Ovary (tissue), 7 donors: ENCODE measurements at regions not wholly inside any gene's neighbourhood (a gene's known extent, or its start where the extent isn't known, plus 50 kb on each side); places are given as distances from the start of the nearest gene placed in this dataset.
"Not testable (repeated sequence)": the region's sequence is repeated elsewhere in the genome, so short reads cannot be mapped to it uniquely, and the experiment has no call there.

ENCODE experiments used
- DNase-seq, 5 donors: peaks; one replicate each; pipeline ENCODE4 v3.0.0-alpha.2; 2019 to 2020
- H3K27ac ChIP-seq, 2 donors: fragments of 200-600 bp; one replicate each; pipeline versions ENCODE4 v1.5.1 to v1.8.0; 2019 to 2022
- H3K27me3 ChIP-seq: fragments of 200-600 bp; one replicate; pipeline ENCODE4 v1.8.0; 2022
- H3K36me3 ChIP-seq: fragments of 200-600 bp; sonication (generic); one replicate; pipeline ENCODE4 v1.5.1; 2019
- H3K4me1 ChIP-seq: one replicate; pipeline ENCODE4 v1.8.1; 2013; ENCODE audit warnings: mild to moderate bottlenecking, moderate library complexity; ENCODE audit not compliant: insufficient read depth
- H3K4me3 ChIP-seq: fragments of 200-600 bp; sonication (generic); one replicate; pipeline ENCODE4 v1.5.1; 2017
- H3K9me3 ChIP-seq, 2 donors: fragments of 200-600 bp in 1 of 2; sonication (generic) in 1 of 2; one replicate each; pipeline versions ENCODE4 v1.5.1 to v1.8.1; 2013 to 2019; ENCODE audit warnings: mild to moderate bottlenecking in 1 of 2, moderate library complexity in 1 of 2
- EP300 ChIP-seq: sonication (generic); formaldehyde crosslinking; IDR thresholded peaks from one replicate; pipeline ENCODE4 v1.6.1; 2017; ENCODE audit warnings: antibody characterized with exemption
- POLR2A ChIP-seq: fragments of 450-650 bp; IDR thresholded peaks from one replicate; pipeline ENCODE4 v1.6.1; 2017; ENCODE audit warnings: antibody characterized with exemption, mild to moderate bottlenecking, moderate library complexity
- WGBS, 3 donors: extraction: QIAGEN DNeasy Blood & Tissue Kit in 1 of 3; methylation state at CpG; one replicate each; pipeline versions ENCODE4 v1.1.5 to v1.1.7; 2013 to 2017; 5-methylcytosine and 5-hydroxymethylcytosine counted together
- intact Hi-C, 4 donors: fragments of 100-400 bp; cut with DNase I; formaldehyde crosslinking; loops; one replicate each; pipeline versions ENCODE4 v1.11.0 to v1.15.1; 2022 to 2023
- TF ChIP-seq, protein P1 (sequence below), 3 donors: fragments of 450-650 bp in 2 of 3; fragments of 200-600 bp in 1 of 3; IDR thresholded peaks; one replicate each; pipeline versions ENCODE4 v1.5.1 to v1.8.0; 2016 to 2022; ENCODE audit warnings: antibody characterized with exemption in 3 of 3, mild to moderate bottlenecking in 1 of 3
- donor health status: DM: no; HTN: no; CAD: no; lungs with moderate emphysema.
- donor health status: DM: no; HTN: no; CAD: no.
- donor health status: Bipolar disorder and iron deficiency.
- donor health status: DM: no; HTN: no; CAD: no.
- donor health status: DM: yes; HTN: yes; CAD: no.

GRCh38 chr12:31817120-31817519 is 88.3 kb upstream of the AMN1 start:
- 70 to 97% (median 95%) methylated on average over 5 of the region's 5 CpGs for WGBS, 3 donors
- H3K4me1 ChIP-seq, result no peaks in the 10 kb centered on the region
- H3K27me3 ChIP-seq, result no peaks in the 10 kb centered on the region
- DNase-seq, result no peak
- no peaks in the 10 kb centered on the region for H3K9me3 ChIP-seq
- no peak overlapping the region for H3K27ac ChIP-seq
- intact Hi-C loops, result no loop called here
- TF ChIP-seq, protein P1, sequence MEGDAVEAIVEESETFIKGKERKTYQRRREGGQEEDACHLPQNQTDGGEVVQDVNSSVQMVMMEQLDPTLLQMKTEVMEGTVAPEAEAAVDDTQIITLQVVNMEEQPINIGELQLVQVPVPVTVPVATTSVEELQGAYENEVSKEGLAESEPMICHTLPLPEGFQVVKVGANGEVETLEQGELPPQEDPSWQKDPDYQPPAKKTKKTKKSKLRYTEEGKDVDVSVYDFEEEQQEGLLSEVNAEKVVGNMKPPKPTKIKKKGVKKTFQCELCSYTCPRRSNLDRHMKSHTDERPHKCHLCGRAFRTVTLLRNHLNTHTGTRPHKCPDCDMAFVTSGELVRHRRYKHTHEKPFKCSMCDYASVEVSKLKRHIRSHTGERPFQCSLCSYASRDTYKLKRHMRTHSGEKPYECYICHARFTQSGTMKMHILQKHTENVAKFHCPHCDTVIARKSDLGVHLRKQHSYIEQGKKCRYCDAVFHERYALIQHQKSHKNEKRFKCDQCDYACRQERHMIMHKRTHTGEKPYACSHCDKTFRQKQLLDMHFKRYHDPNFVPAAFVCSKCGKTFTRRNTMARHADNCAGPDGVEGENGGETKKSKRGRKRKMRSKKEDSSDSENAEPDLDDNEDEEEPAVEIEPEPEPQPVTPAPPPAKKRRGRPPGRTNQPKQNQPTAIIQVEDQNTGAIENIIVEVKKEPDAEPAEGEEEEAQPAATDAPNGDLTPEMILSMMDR (IDR thresholded peaks at IDR 0.05), result no peak
- TF ChIP-seq EP300, result no peak
- no peak for TF ChIP-seq POLR2A
- H3K4me3 ChIP-seq, result no peak overlapping the region
- H3K36me3 ChIP-seq, result no peaks in the 10 kb centered on the region

DNA sequence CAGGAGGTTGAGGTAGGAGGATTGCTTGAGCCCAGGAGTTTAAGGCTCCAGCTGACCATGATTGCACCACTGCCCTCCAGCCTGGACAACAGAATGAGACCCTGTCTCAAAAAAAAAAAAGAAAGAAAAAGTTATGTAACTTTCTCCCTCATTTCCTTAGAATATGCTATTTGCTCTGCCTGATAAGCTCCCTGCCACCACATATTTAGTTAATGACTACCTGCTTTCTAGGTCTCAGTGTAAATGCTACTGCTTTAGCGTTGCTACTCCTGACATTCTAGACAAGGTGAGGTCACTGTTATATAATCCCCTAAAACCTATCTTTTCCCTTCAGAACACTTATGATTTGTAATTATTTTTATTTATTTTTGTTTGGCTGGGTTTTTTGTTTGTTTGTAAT is 86.3 kb upstream of the AMN1 start:
- H3K9me3 ChIP-seq, result no peaks in the 10 kb centered on the region
- H3K4me3 ChIP-seq, result no peak overlapping the region
- H3K36me3 ChIP-seq, result no peaks in the 10 kb centered on the region
- intact Hi-C loops, result no loop called here
- TF ChIP-seq POLR2A (no peak), EP300 (no peak)
- TF ChIP-seq, protein P1 (IDR thresholded peaks at IDR 0.05), result no peak
- 86 to 95% (median 89%) methylated on average over 1 of the region's 1 CpG for WGBS, 3 donors
- no peaks in the 10 kb centered on the region for H3K27me3 ChIP-seq
- no peaks in the 10 kb centered on the region for H3K4me1 ChIP-seq
- H3K27ac ChIP-seq, result no peak overlapping the region
- DNase-seq, result no peak

- intact Hi-C loops, result no loop called here
- no peaks in the 10 kb centered on the region for H3K4me1 ChIP-seq
- no peak for TF ChIP-seq POLR2A
- TF ChIP-seq, protein P1 (IDR thresholded peaks at IDR 0.05), result no peak
- TF ChIP-seq EP300, result no peak
- H3K4me3 ChIP-seq, result no peak overlapping the region
- no peak for DNase-seq
- no peak overlapping the region for H3K27ac ChIP-seq
- no peaks in the 10 kb centered on the region for H3K9me3 ChIP-seq
- no peaks in the 10 kb centered on the region for H3K36me3 ChIP-seq
- H3K27me3 ChIP-seq, result no peaks in the 10 kb centered on the region
- WGBS, 3 donors, result 32 to 53% (median 48%) methylated on average over 1 of the region's 1 CpG
These were observed 84.5 kb upstream of the AMN1 start for GRCh38 chr12:31813305-31813704.

DNA sequence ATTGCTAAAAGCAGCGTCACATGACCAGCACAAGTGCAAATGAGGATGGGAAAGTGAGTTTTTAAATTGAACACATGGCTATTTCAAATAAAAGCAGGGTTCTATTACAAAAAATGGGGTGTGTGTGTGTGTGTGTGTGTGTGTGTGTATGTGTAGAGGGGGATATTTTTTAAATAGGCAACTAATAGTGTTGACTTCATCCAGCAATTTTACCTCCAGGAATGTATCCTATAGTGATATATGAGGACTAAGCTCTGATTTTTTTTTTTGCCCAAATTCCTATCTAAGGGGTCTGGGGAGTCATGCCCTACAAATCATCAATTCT is 78.9 kb upstream of the AMN1 start:
- Histone ChIP-seq H3K27ac (no peak overlapping the region), H3K4me3 (no peak overlapping the region), H3K27me3 (no peaks in the 10 kb centered on the region), H3K36me3 (no peaks in the 10 kb centered on the region), H3K9me3 (no peaks in the 10 kb centered on the region), H3K4me1 (no peaks in the 10 kb centered on the region)
- TF ChIP-seq, protein P1 (IDR thresholded peaks at IDR 0.05), result no peak
- TF ChIP-seq EP300 (no peak), POLR2A (no peak)
- DNase-seq, result no peak
- intact Hi-C loops, result no loop called here
- WGBS, 3 donors, result 93 to 100% (median 96%) methylated on average over 1 of the region's 1 CpG

GRCh38 chr12:31807081-31807772 is 78.4 kb upstream of the AMN1 start:
- H3K27ac ChIP-seq, H3K4me1 ChIP-seq, H3K27me3 ChIP-seq, H3K36me3 ChIP-seq, DNase-seq, intact Hi-C loops, H3K9me3 ChIP-seq, H3K4me3 ChIP-seq: not testable (repeated sequence)
- 88 to 92% (median 89%) methylated on average over 12 of the region's 12 CpGs for WGBS, 3 donors

DNA sequence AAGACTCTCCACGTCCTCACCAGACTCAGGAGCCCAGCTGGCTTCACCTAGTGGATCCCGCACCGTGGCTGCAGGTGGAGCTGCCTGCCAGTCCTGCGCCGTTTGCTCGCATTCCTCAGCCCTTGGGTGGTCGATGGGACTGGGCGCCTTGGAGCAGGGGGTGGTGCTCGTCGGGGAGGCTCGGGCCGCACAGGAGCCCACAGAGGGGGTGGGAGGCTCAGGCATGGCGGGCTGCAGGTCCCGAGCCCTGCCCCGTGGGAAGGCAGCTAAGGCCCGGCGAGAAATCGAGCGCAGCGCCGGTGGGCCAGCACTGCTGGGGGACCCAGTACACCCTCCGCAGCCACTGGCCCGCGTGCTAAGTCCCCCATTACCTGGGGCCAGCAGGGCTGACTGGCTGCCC is 76.9 kb upstream of the AMN1 start:
- H3K27me3 ChIP-seq, H3K36me3 ChIP-seq, H3K4me3 ChIP-seq, intact Hi-C loops, H3K9me3 ChIP-seq, DNase-seq, H3K27ac ChIP-seq, H3K4me1 ChIP-seq: not testable (repeated sequence)
- 92 to 96% (median 94%) methylated on average over 21 to 24 of the region's 24 CpGs for WGBS, 3 donors

DNA sequence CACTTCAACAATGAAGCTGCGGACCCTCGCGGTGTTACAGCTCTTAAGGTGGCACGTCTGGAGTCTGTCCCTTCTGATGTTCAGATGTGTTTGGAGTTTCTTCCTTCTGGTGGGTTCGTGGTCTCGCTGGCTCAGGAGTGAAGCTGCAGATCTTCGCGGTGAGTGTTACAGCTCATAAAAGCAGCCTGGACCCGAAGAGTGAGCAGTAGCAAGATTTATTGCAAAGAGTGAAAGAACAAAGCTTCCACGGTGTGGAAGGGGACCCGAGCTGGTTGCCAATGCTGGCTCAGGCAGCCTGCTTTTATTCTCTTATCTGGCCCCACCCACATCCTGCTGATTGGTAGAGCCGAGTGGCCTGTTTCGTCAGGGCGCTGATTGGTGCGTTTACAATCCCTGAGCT is 75.9 kb upstream of the AMN1 start:
- H3K27me3 ChIP-seq, H3K9me3 ChIP-seq, DNase-seq, H3K4me1 ChIP-seq, H3K4me3 ChIP-seq, H3K36me3 ChIP-seq, H3K27ac ChIP-seq, intact Hi-C loops: not testable (repeated sequence)
- 59 to 74% (median 74%) methylated on average over 11 to 15 of the region's 15 CpGs for WGBS, 3 donors
